BLaER1 treated with 17β-estradiol and CSF1 and Interleukin-3, amounts not matched to agents 10 nM and 100 nM (cell line): ENCODE measurements at regions not wholly inside any gene's neighbourhood (a gene's known extent, or its start where the extent isn't known, plus 50 kb on each side); places are given as distances from the start of the nearest gene placed in this dataset.

Experiments used
- H3K27ac ChIP-seq, 11 experiments: shearing (Covaris generic); formaldehyde crosslinking; 2 replicates each; pipeline ENCODE4 v1.8.1; 2022
- H3K27me3 ChIP-seq, 11 experiments: shearing (Covaris generic); formaldehyde crosslinking; 2 replicates each; pipeline ENCODE4 v1.8.1; 2022
- H3K36me3 ChIP-seq, 11 experiments: shearing (Covaris generic); formaldehyde crosslinking; 2 replicates each; pipeline ENCODE4 v1.8.1; 2022
- H3K4me1 ChIP-seq, 10 experiments: shearing (Covaris generic); formaldehyde crosslinking; 2 replicates each; pipeline ENCODE4 v1.8.1; 2022
- H3K4me2 ChIP-seq, 11 experiments: shearing (Covaris generic); formaldehyde crosslinking; 2 replicates each; pipeline ENCODE4 v1.8.1; 2022
- H3K4me3 ChIP-seq, 10 experiments: shearing (Covaris generic); formaldehyde crosslinking; 2 replicates each; pipeline ENCODE4 v1.8.1; 2022
- H3K9ac ChIP-seq, 11 experiments: shearing (Covaris generic); formaldehyde crosslinking; 2 replicates each; pipeline ENCODE4 v1.8.1; 2022
- H3K9me3 ChIP-seq, 11 experiments: shearing (Covaris generic); formaldehyde crosslinking; replicated peaks in 1 of 11; 2 replicates each; pipeline ENCODE4 v1.8.1; 2022
- H4K20me1 ChIP-seq, 11 experiments: shearing (Covaris generic); formaldehyde crosslinking; 2 replicates each; pipeline ENCODE4 v1.8.1; 2022
- Cebpa-rat ChIP-seq, 11 experiments: shearing (Covaris generic); IDR thresholded peaks; 2 replicates each; pipeline ENCODE4 v1.8.1; 2022

GRCh38 chr5:126332326-126332725 lies 90.9 kb upstream of the GRAMD2B start:
- no peak for TF ChIP-seq Cebpa-rat (IDR thresholded peaks at IDR 0.05)

GRCh38 chr5:126334760-126335159 lies 88.4 kb upstream of the GRAMD2B start:
- Histone ChIP-seq H3K27me3 (no peaks in the 10 kb centered on the region), H3K4me1 (no peaks in the 10 kb centered on the region), H3K36me3 (no peaks in the 10 kb centered on the region), H3K9ac (no peak overlapping the region), H4K20me1 (no peaks in the 10 kb centered on the region), H3K9me3 (no peaks in the 10 kb centered on the region), H3K27ac (no peak overlapping the region), H3K4me3 (no peak overlapping the region), H3K4me2 (no peak overlapping the region)
- no peak for TF ChIP-seq Cebpa-rat (IDR thresholded peaks at IDR 0.05)

More at GRCh38 chr5:126332326-126332725, 90.9 kb upstream of the GRAMD2B start:
- H3K4me3 ChIP-seq: no peak overlapping the region
- no peaks in the 10 kb centered on the region for H3K9me3 ChIP-seq
- H3K27ac ChIP-seq: no peak overlapping the region
- no peak overlapping the region for H3K9ac ChIP-seq
- no peaks in the 10 kb centered on the region for H4K20me1 ChIP-seq
- H3K36me3 ChIP-seq: no peaks in the 10 kb centered on the region
- no peak overlapping the region for H3K4me2 ChIP-seq
- H3K4me1 ChIP-seq: no peaks in the 10 kb centered on the region
- H3K27me3 ChIP-seq: no peaks in the 10 kb centered on the region

- Histone ChIP-seq H4K20me1 (no peaks in the 10 kb centered on the region), H3K9me3 (no peaks in the 10 kb centered on the region), H3K27me3 (no peaks in the 10 kb centered on the region), H3K4me1 (no peaks in the 10 kb centered on the region), H3K27ac (no peak overlapping the region), H3K4me3 (no peak overlapping the region), H3K9ac (no peak overlapping the region), H3K4me2 (no peak overlapping the region), H3K36me3 (no peaks in the 10 kb centered on the region)
- TF ChIP-seq Cebpa-rat (IDR thresholded peaks at IDR 0.05): no peak
Observed at GRCh38 chr5:126335886-126336285, 87.3 kb upstream of the GRAMD2B start.

GRCh38 chr5:126338635-126339034 lies 84.6 kb upstream of the GRAMD2B start:
- H3K4me3 ChIP-seq: no peak overlapping the region
- no peaks in the 10 kb centered on the region for H4K20me1 ChIP-seq
- no peaks in the 10 kb centered on the region for H3K4me1 ChIP-seq
- H3K9ac ChIP-seq: no peak overlapping the region
- H3K27ac ChIP-seq: no peak overlapping the region
- H3K27me3 ChIP-seq: no peaks in the 10 kb centered on the region
- no peak for TF ChIP-seq Cebpa-rat (IDR thresholded peaks at IDR 0.05)
- no peaks in the 10 kb centered on the region for H3K9me3 ChIP-seq
- no peak overlapping the region for H3K4me2 ChIP-seq
- no peaks in the 10 kb centered on the region for H3K36me3 ChIP-seq

GRCh38 chr5:126339215-126339805 lies 83.9 kb upstream of the GRAMD2B start:
- H3K4me1 ChIP-seq: no peaks in the 10 kb centered on the region
- H3K27ac ChIP-seq: no peak overlapping the region
- no peaks in the 10 kb centered on the region for H3K9me3 ChIP-seq
- H4K20me1 ChIP-seq: no peaks in the 10 kb centered on the region
- TF ChIP-seq Cebpa-rat (IDR thresholded peaks at IDR 0.05): no peak
- H3K4me3 ChIP-seq: no peak overlapping the region
- no peaks in the 10 kb centered on the region for H3K36me3 ChIP-seq
- no peak overlapping the region for H3K4me2 ChIP-seq
- no peak overlapping the region for H3K9ac ChIP-seq
- H3K27me3 ChIP-seq: no peaks in the 10 kb centered on the region

- H3K4me3 ChIP-seq: no peak overlapping the region
- H3K36me3 ChIP-seq: no peaks in the 10 kb centered on the region
- H3K27me3 ChIP-seq: no peaks in the 10 kb centered on the region
- H3K4me2 ChIP-seq: no peak overlapping the region
- no peak overlapping the region for H3K27ac ChIP-seq
- no peaks in the 10 kb centered on the region for H3K9me3 ChIP-seq
- no peak for TF ChIP-seq Cebpa-rat (IDR thresholded peaks at IDR 0.05)
- no peak overlapping the region for H3K9ac ChIP-seq
- H3K4me1 ChIP-seq: no peaks in the 10 kb centered on the region
- H4K20me1 ChIP-seq: no peaks in the 10 kb centered on the region
Observed at GRCh38 chr5:126341906-126342630, 81.1 kb upstream of the GRAMD2B start.

- Histone ChIP-seq H3K36me3 (no peaks in the 10 kb centered on the region), H3K27ac (no peak overlapping the region), H3K9me3 (no peaks in the 10 kb centered on the region), H3K4me2 (no peak overlapping the region), H3K4me1 (peaks cover under 1 to 9% (median 3%) of the 10 kb centered on the region in 10 experiments), H4K20me1 (no peaks in the 10 kb centered on the region), H3K9ac (no peak overlapping the region), H3K27me3 (no peaks in the 10 kb centered on the region), H3K4me3 (no peak overlapping the region)
- no peak for TF ChIP-seq Cebpa-rat (IDR thresholded peaks at IDR 0.05)
Observed at GRCh38 chr5:126348855-126349635, 74.2 kb upstream of the GRAMD2B start.

- Histone ChIP-seq H3K9ac (no peak overlapping the region), H3K4me2 (no peak overlapping the region), H3K27ac (no peak overlapping the region), H3K4me1 (peaks cover 9 to 22% (median 14%) of the 10 kb centered on the region in 10 experiments), H3K36me3 (no peaks in the 10 kb centered on the region), H3K27me3 (no peaks in the 10 kb centered on the region), H3K9me3 (no peaks in the 10 kb centered on the region), H4K20me1 (no peaks in the 10 kb centered on the region), H3K4me3 (no peak overlapping the region)
- TF ChIP-seq Cebpa-rat (IDR thresholded peaks at IDR 0.05): no peak
Observed at GRCh38 chr5:126351153-126351552, 72.1 kb upstream of the GRAMD2B start.

GRCh38 chr5:126354012-126354857 lies 69.0 kb upstream of the GRAMD2B start:
- no peaks in the 10 kb centered on the region for H3K36me3 ChIP-seq
- peak overlapping the region in 5 of 10 experiments; percentile 16 to 44 (median 29); a peak in 5 of 20 replicates for H3K4me3 ChIP-seq
- peak overlapping the region in 4 of 11 experiments; percentile 21 to 49 (median 32); a peak in 7 of 22 replicates for H3K27ac ChIP-seq
- H3K4me1 ChIP-seq: peaks cover 11 to 37% (median 15%) of the 10 kb centered on the region in 10 experiments
- peak overlapping the region; percentile 49 to 83 (median 69) for H3K4me2 ChIP-seq
- H3K9me3 ChIP-seq: no peaks in the 10 kb centered on the region
- TF ChIP-seq Cebpa-rat (IDR thresholded peaks at IDR 0.05): no peak
- H4K20me1 ChIP-seq: no peaks in the 10 kb centered on the region
- peak overlapping the region in 6 of 11 experiments; percentile 5 to 43 (median 25); a peak in 5 of 22 replicates for H3K9ac ChIP-seq
- H3K27me3 ChIP-seq: no peaks in the 10 kb centered on the region
